ENCODE measurements at regions not wholly inside any gene's neighbourhood (a gene's known extent, or its start where the extent isn't known, plus 50 kb on each side); places are given as distances from the start of the nearest gene placed in this dataset.

DNA sequence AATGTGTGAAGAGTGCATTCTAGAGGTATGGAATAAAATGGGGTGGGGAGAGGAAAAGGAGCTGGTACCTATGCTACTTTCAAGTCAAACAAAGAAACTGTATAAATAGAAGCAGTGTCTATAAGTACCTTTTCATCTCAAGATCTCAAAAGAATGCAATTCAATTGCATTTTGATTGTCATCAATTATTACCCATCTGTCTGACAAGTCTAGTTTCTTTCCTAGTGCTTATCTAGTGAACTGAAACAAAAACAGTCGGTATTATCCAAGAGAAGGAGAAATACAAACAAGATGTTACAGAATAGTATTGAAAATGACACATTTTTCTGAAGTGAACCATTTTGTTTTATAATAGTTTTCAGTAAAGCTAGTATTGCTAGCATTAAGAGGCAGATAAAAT lies 754.5 kb upstream of the LRRN3 start:
- no peak overlapping the region for H3K27ac ChIP-seq (ENCODE audit: low read depth, low read length)
- H3K79me2 ChIP-seq (ENCODE audit: control insufficient read depth, insufficient read depth, low read length, unreplicated experiment), result no peaks in the 10 kb centered on the region
- H2AFZ ChIP-seq (ENCODE audit: low read length, unreplicated experiment), result no peak overlapping the region
- H3K36me3 ChIP-seq (ENCODE audit: insufficient read depth, low read length), result no peaks in the 10 kb centered on the region
- no peaks in the 10 kb centered on the region for H3K27me3 ChIP-seq (ENCODE audit: insufficient read depth, low read length)
- no peaks in the 10 kb centered on the region for H3K4me1 ChIP-seq (ENCODE audit: control insufficient read depth, insufficient read depth, low read length, unreplicated experiment)
- no peak overlapping the region for H3K4me3 ChIP-seq (ENCODE audit: low read depth, low read length)

DNA sequence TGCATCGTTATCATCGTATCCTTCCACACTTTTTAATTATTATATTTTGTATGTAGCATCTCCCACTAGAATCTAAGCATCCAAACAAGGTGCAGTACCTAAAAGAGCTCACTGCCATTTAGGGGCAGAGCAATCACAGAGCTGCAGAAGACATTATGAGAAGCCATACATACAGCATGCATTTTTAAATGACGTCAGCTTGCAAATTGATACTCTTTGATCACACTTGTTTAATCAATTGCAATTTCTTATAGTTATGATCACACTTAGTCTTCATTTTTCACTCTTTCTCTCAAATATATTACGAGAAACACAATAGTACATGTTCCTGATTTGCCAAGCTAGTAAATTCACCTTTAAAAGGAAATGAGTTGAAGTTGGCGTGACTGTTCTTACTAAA lies 753.3 kb upstream of the LRRN3 start:
- H3K4me3 ChIP-seq (ENCODE audit: low read depth, low read length), result no peak overlapping the region
- no peak overlapping the region for H3K27ac ChIP-seq (ENCODE audit: low read depth, low read length)
- H3K36me3 ChIP-seq (ENCODE audit: insufficient read depth, low read length), result no peaks in the 10 kb centered on the region
- no peaks in the 10 kb centered on the region for H3K27me3 ChIP-seq (ENCODE audit: insufficient read depth, low read length)
- H3K79me2 ChIP-seq (ENCODE audit: control insufficient read depth, insufficient read depth, low read length, unreplicated experiment), result no peaks in the 10 kb centered on the region
- no peak overlapping the region for H2AFZ ChIP-seq (ENCODE audit: low read length, unreplicated experiment)
- no peaks in the 10 kb centered on the region for H3K4me1 ChIP-seq (ENCODE audit: control insufficient read depth, insufficient read depth, low read length, unreplicated experiment)

DNA sequence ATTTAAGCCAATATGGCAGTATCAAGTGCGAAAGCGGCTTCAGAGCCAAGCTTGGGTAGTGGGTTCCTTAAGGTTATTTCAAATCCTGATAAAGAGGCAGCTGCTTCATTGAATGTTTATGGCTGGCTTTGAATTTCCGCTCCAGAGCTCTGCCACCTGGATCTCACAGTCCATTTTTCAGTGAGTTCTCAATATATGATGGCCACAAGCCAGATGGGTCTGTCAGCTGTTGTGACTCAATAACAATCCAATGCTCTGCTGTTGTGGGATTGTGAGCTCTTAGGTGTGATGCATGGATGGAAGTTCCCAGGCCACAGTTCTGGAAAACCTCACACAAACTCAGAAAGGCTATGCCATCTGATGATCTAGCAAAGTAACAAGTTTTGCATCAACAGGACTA lies 743.8 kb upstream of the LRRN3 start:
- Histone ChIP-seq H3K27me3 (ENCODE audit: insufficient read depth, low read length) (no peaks in the 10 kb centered on the region), H3K27ac (ENCODE audit: low read depth, low read length) (no peak overlapping the region), H3K4me3 (ENCODE audit: low read depth, low read length) (no peak overlapping the region), H2AFZ (ENCODE audit: low read length, unreplicated experiment) (no peak overlapping the region), H3K36me3 (ENCODE audit: insufficient read depth, low read length) (no peaks in the 10 kb centered on the region), H3K4me1 (ENCODE audit: control insufficient read depth, insufficient read depth, low read length, unreplicated experiment) (no peaks in the 10 kb centered on the region), H3K79me2 (ENCODE audit: control insufficient read depth, insufficient read depth, low read length, unreplicated experiment) (no peaks in the 10 kb centered on the region)

DNA sequence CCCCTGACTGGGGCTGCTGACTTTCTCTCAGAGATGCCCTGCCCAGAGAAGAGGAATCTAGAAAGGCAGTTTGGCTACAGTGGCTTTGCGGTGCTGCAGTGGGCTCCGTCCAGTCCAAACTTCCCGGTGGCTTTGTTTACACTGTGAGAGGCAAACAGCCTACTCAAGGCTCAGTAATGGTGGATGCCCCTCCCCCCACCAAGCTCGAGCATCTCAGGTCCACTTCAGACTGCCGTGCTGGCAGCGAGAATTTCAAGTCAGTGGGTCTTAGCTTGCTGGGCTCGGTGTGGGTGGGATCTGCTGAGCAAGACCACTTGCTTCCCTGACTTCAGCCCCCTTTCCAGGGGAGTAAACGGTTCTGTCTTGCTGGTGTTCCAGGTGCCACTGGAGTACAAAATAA lies 734.5 kb upstream of the LRRN3 start:
- Histone ChIP-seq H2AFZ (ENCODE audit: low read length, unreplicated experiment) (no peak overlapping the region), H3K27me3 (ENCODE audit: insufficient read depth, low read length) (no peaks in the 10 kb centered on the region), H3K4me1 (ENCODE audit: control insufficient read depth, insufficient read depth, low read length, unreplicated experiment) (no peaks in the 10 kb centered on the region), H3K4me3 (ENCODE audit: low read depth, low read length) (no peak overlapping the region), H3K27ac (ENCODE audit: low read depth, low read length) (no peak overlapping the region), H3K79me2 (ENCODE audit: control insufficient read depth, insufficient read depth, low read length, unreplicated experiment) (no peaks in the 10 kb centered on the region), H3K36me3 (ENCODE audit: insufficient read depth, low read length) (no peaks in the 10 kb centered on the region)

DNA sequence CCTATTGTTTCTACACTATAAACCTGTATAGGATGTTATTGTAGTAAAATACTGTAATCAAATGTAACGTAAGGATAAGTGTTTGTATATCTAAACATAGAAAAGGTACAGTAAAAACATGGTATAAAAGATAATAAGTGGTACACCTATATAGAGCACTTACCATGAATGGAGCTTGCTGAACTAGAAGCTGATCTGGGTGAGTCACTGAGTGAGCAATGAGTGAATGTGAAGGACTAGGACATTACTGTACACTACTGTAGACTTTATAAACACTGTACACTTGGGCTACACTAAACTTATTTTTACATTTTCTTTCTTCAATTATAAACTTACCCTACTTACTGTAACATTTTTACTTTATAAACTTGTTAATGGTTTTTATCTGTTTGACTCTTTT lies 732.9 kb upstream of the LRRN3 start:
- no peak overlapping the region for H3K27ac ChIP-seq (ENCODE audit: low read depth, low read length)
- H3K27me3 ChIP-seq (ENCODE audit: insufficient read depth, low read length), result no peaks in the 10 kb centered on the region
- H3K4me3 ChIP-seq (ENCODE audit: low read depth, low read length), result no peak overlapping the region
- no peaks in the 10 kb centered on the region for H3K4me1 ChIP-seq (ENCODE audit: control insufficient read depth, insufficient read depth, low read length, unreplicated experiment)
- no peaks in the 10 kb centered on the region for H3K79me2 ChIP-seq (ENCODE audit: control insufficient read depth, insufficient read depth, low read length, unreplicated experiment)
- H3K36me3 ChIP-seq (ENCODE audit: insufficient read depth, low read length), result no peaks in the 10 kb centered on the region
- H2AFZ ChIP-seq (ENCODE audit: low read length, unreplicated experiment), result no peak overlapping the region

DNA sequence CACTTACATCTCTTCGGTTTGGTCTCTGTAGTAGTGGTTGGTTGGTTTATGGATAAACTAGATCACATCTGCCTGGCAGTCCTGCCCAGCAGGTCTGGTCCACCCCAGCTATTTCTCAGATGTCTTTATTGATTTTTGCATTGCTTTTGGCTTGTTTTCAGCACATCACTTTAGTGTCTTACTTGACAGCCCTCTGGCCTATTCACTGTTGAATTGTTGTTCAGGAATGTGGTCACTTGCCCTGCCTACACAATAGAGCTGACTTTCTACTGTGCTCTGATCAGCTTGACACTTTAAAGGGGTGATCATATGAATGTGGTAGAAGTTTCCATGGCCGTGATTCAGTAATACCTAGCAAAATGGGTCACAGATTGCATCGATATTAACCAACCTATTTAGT lies 719.2 kb upstream of the LRRN3 start:
- Histone ChIP-seq H3K27me3 (ENCODE audit: insufficient read depth, low read length) (no peaks in the 10 kb centered on the region), H3K4me1 (ENCODE audit: control insufficient read depth, insufficient read depth, low read length, unreplicated experiment) (no peaks in the 10 kb centered on the region), H2AFZ (ENCODE audit: low read length, unreplicated experiment) (no peak overlapping the region)

DNA sequence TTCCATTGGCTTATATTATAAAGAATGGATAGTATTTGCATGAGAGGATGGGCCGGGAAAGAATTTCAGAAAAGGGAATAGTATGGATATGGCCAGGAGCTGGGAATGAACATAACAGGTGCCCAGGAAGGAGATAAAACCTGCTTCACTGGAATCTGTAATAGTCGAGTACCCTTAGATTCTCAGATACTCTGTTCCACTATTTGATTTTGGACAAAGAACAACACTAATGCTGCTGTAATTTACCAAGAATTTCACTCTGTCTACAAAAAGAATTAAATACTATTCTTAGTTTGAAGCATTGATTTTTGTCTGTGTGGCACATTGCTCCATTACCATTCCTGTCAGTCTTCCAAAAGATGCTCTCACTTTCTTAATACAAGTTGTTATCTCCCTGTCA lies 718.2 kb upstream of the LRRN3 start:
- Histone ChIP-seq H3K27ac (ENCODE audit: low read depth, low read length) (no peak overlapping the region), H3K4me3 (ENCODE audit: low read depth, low read length) (no peak overlapping the region), H3K79me2 (ENCODE audit: control insufficient read depth, insufficient read depth, low read length, unreplicated experiment) (no peaks in the 10 kb centered on the region), H3K27me3 (ENCODE audit: insufficient read depth, low read length) (no peaks in the 10 kb centered on the region), H3K36me3 (ENCODE audit: insufficient read depth, low read length) (no peaks in the 10 kb centered on the region), H3K4me1 (ENCODE audit: control insufficient read depth, insufficient read depth, low read length, unreplicated experiment) (no peaks in the 10 kb centered on the region), H2AFZ (ENCODE audit: low read length, unreplicated experiment) (no peak overlapping the region)

More for the DNA sequence above, 719.2 kb upstream of the LRRN3 start:
- Histone ChIP-seq H3K79me2 (ENCODE audit: control insufficient read depth, insufficient read depth, low read length, unreplicated experiment) (no peaks in the 10 kb centered on the region), H3K4me3 (ENCODE audit: low read depth, low read length) (no peak overlapping the region), H3K27ac (ENCODE audit: low read depth, low read length) (no peak overlapping the region), H3K36me3 (ENCODE audit: insufficient read depth, low read length) (no peaks in the 10 kb centered on the region)

DNA sequence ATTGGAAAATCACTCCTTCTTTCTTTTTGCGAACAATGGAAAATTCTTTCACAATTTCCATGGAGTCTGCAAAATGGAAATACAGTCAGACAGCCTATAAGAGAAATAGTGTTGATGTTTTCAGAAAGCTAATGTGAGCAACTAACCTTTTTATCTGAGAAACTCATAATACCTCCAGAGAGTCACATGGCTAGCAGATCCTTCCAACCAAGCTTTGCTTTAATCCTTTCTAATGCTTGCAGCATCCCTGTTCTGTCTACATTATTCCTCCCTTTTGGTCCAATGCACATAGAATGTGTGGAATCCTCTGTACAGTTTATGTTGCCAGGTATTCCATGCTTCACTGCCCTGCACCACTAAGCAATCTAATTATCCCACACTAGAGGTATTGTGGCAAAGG lies 717.5 kb upstream of the LRRN3 start:
- no peaks in the 10 kb centered on the region for H3K4me1 ChIP-seq (ENCODE audit: control insufficient read depth, insufficient read depth, low read length, unreplicated experiment)
- no peaks in the 10 kb centered on the region for H3K79me2 ChIP-seq (ENCODE audit: control insufficient read depth, insufficient read depth, low read length, unreplicated experiment)
- no peaks in the 10 kb centered on the region for H3K36me3 ChIP-seq (ENCODE audit: insufficient read depth, low read length)
- H3K4me3 ChIP-seq (ENCODE audit: low read depth, low read length), result no peak overlapping the region
- no peak overlapping the region for H2AFZ ChIP-seq (ENCODE audit: low read length, unreplicated experiment)
- no peaks in the 10 kb centered on the region for H3K27me3 ChIP-seq (ENCODE audit: insufficient read depth, low read length)
- no peak overlapping the region for H3K27ac ChIP-seq (ENCODE audit: low read depth, low read length)

DNA sequence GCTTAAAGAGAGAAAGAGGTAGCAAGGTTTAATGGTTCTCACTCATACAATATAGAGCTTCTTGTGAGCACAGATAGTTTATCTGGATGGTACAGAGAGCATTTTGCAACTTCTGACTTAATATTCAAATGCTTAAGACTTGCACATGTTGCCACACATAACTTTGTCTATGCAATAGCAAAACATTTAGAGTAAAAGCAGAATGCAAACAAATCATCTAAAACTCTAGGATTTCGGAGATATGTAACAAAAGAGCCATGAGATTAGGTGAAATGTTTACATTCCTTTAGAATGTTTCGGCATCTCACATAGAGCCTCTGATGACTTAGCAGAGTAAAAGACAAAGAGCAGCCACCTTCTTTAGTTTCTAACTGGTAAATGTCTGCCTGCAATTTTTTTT lies 717.1 kb upstream of the LRRN3 start:
- Histone ChIP-seq H3K79me2 (ENCODE audit: control insufficient read depth, insufficient read depth, low read length, unreplicated experiment) (no peaks in the 10 kb centered on the region), H3K36me3 (ENCODE audit: insufficient read depth, low read length) (no peaks in the 10 kb centered on the region), H3K4me3 (ENCODE audit: low read depth, low read length) (no peak overlapping the region), H3K4me1 (ENCODE audit: control insufficient read depth, insufficient read depth, low read length, unreplicated experiment) (no peaks in the 10 kb centered on the region), H3K27ac (ENCODE audit: low read depth, low read length) (no peak overlapping the region), H3K27me3 (ENCODE audit: insufficient read depth, low read length) (no peaks in the 10 kb centered on the region), H2AFZ (ENCODE audit: low read length, unreplicated experiment) (no peak overlapping the region)

DNA sequence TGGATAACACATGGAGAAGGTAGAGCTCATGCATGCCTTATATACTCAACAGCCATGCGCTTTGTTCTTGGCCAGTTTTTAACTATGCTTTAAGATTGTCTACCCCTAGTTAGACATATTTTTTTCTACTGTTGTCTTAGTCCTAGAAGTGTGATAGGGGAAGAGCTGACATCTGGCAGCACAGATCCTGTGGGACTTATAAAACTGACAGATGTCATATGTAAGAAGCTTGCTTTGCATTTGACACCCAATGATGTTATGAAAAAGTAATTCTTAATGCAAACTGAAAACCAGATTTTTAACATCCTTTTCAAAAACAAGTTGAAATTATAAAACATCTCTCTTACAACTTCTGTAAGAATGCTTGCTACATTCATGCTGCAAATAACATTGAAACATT lies 715.9 kb upstream of the LRRN3 start:
- Histone ChIP-seq H3K79me2 (ENCODE audit: control insufficient read depth, insufficient read depth, low read length, unreplicated experiment) (no peaks in the 10 kb centered on the region), H2AFZ (ENCODE audit: low read length, unreplicated experiment) (no peak overlapping the region), H3K36me3 (ENCODE audit: insufficient read depth, low read length) (no peaks in the 10 kb centered on the region), H3K27me3 (ENCODE audit: insufficient read depth, low read length) (no peaks in the 10 kb centered on the region), H3K27ac (ENCODE audit: low read depth, low read length) (no peak overlapping the region), H3K4me3 (ENCODE audit: low read depth, low read length) (no peak overlapping the region), H3K4me1 (ENCODE audit: control insufficient read depth, insufficient read depth, low read length, unreplicated experiment) (no peaks in the 10 kb centered on the region)

DNA sequence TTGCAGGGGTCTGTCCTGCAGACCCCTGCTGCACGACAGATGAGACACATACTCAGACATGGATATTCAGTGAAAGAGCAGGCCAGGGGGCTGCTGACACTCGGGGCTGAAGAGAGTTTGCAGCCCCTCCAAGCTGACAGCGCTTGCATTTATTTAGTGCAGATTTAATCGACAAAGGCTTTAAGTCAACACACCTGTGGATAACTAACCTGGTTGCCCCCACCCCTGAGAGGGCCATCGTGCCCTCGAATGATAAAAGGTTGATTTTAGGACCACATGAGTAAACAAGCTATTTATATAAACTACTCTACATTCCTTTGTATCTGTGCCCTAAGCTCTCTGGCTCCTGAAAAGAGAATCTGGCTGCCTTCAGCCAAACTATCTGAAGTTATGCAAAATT lies 708.2 kb upstream of the LRRN3 start:
- Histone ChIP-seq H3K4me1 (ENCODE audit: control insufficient read depth, insufficient read depth, low read length, unreplicated experiment) (no peaks in the 10 kb centered on the region), H3K4me3 (ENCODE audit: low read depth, low read length) (no peak overlapping the region), H3K36me3 (ENCODE audit: insufficient read depth, low read length) (no peaks in the 10 kb centered on the region)

DNA sequence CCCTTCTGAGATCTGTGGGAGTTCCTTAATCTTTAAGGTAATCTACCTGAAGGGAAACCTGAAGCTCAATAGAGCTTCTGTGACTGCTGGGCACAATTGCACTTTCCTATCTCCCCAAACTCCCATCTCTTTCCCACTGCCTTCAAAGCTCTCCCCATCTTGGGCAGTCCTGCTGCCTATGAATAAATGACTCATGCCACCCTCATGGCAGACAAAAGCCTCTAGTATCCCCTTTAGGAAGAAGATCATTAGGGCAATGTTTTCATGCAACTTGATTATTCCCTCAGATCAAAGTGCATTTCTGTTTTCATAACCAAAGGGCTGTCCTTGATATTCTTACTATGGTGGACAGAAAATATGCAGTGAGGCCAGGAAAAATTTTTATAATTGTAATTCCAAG lies 704.9 kb upstream of the LRRN3 start:
- no peaks in the 10 kb centered on the region for H3K36me3 ChIP-seq (ENCODE audit: insufficient read depth, low read length)
- no peaks in the 10 kb centered on the region for H3K4me1 ChIP-seq (ENCODE audit: control insufficient read depth, insufficient read depth, low read length, unreplicated experiment)
- no peak overlapping the region for H3K4me3 ChIP-seq (ENCODE audit: low read depth, low read length)
- no peak overlapping the region for H3K27ac ChIP-seq (ENCODE audit: low read depth, low read length)
- H3K79me2 ChIP-seq (ENCODE audit: control insufficient read depth, insufficient read depth, low read length, unreplicated experiment), result no peaks in the 10 kb centered on the region
- H3K27me3 ChIP-seq (ENCODE audit: insufficient read depth, low read length), result no peaks in the 10 kb centered on the region
- no peak overlapping the region for H2AFZ ChIP-seq (ENCODE audit: low read length, unreplicated experiment)

More for the DNA sequence above, 708.2 kb upstream of the LRRN3 start:
- H3K27me3 ChIP-seq (ENCODE audit: insufficient read depth, low read length), result no peaks in the 10 kb centered on the region
- H3K27ac ChIP-seq (ENCODE audit: low read depth, low read length), result no peak overlapping the region
- H3K79me2 ChIP-seq (ENCODE audit: control insufficient read depth, insufficient read depth, low read length, unreplicated experiment), result no peaks in the 10 kb centered on the region
- no peak overlapping the region for H2AFZ ChIP-seq (ENCODE audit: low read length, unreplicated experiment)

Data from ACC112 (cell line).